SHP77 (cell line): ENCODE measurements at regions not wholly inside any gene's neighbourhood (a gene's known extent, or its start where the extent isn't known, plus 50 kb on each side); places are given as distances from the start of the nearest gene placed in this dataset.

Source experiments
- DNase-seq, 2 experiments: peaks; one replicate each; lab custom pipeline; 2025; lab: John Stamatoyannopoulos, UW

- no peak for DNase-seq
Observed at GRCh38 chr4:130183096-130183495, 1087.1 kb downstream of the C4orf33 start.

GRCh38 chr4:130183766-130184165 lies 1087.8 kb downstream of the C4orf33 start:
- DNase-seq, result no peak

GRCh38 chr4:130185123-130185522 lies 1089.2 kb downstream of the C4orf33 start:
- no peak for DNase-seq

- DNase-seq, result no peak
Observed at GRCh38 chr4:130186931-130187330, 1091.0 kb downstream of the C4orf33 start.

- DNase-seq, result no peak
Observed at GRCh38 chr4:130187587-130187986, 1091.6 kb downstream of the C4orf33 start.

- no peak for DNase-seq
Observed at GRCh38 chr4:130192787-130193186, 1096.8 kb downstream of the C4orf33 start.

DNA sequence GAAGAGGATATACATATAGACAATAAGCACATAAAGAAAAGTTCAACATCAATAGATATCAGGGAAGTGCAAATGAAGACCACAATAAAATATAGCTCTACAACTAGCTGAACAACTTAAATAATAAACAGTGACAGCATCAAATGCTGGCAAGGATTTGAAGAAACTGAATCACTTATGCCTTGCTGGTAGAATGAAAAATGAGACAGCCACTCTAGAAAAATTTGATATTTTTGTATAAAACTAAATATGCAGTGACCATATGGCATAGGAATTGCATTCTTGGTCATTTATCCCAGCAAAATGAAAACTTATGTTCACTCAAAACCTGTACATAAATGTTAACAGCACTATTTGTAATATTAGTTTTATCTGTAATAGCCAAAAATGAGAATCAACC lies 1102.0 kb downstream of the C4orf33 start:
- DNase-seq, result no peak

DNA sequence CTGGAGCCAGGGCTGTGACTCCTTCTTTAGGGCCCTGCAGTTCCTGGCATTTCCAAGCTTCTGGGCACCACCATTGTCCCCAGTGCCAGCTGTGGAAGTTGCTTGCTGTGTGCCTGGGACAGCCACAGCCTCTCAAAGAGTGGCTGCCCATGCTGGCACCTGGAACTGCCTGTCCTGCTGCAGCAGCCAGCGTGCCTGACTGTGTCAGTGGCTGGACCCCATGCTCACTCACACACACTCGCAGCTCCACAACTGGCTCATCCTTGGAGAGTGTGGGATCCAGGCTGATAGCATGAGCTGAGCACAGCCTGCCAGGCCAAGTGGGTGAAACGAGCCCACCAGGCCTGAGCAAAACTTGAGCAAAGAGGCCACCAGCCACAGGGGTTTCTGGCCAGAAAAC lies 1107.6 kb downstream of the C4orf33 start:
- DNase-seq, result no peak

DNA sequence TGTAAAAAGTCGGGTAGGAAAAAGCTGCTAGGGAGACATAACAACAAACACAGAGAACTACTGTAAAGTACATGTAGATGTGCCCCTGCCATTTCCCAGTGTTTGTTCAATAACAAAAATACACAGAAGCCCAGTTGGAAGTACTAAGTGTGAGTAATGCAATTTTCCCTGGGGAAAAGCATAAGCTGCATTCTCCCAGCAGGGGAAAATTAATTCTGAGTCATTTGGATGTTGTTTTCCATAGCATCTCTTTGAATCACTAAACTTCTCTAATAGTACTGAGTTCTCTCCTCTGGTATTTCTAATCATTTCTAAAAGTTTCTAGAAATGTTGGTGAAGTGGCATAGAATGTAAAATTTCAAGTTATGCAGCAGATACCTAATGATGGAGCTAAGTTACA lies 1114.9 kb downstream of the C4orf33 start:
- DNase-seq, result no peak

GRCh38 chr4:130214268-130214667 lies 1118.3 kb downstream of the C4orf33 start:
- DNase-seq, result no peak

DNA sequence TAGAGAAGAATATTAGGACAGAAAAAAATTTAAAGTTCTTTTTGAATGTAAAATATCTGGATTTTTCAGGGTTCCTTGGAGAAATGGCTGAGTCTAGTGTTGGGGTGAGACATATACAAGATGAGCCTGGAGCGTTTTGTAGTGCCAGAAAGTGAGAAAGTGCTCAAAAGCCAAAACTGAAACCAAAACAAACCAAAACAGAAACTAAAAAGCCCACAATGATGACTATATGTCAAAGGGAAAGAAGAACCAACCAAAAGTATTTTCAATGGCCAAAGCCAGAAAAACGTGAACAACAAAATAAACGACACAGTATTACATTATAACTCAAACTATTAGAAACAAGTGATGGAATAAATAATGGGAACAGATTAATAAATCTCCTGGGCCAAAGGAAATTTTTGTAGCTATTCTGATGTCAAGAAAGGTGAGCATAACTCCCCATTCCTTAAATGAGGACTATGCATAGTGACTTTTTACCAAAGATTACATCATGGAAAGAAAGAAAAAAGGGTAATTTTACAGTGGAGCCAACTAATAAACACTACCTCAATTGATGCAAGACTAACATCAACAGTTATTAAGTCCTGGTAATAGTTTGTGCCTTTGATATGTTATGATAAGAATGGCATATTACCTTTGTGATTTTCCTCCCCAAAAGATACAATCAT lies 1137.6 kb downstream of the C4orf33 start:
- no peak for DNase-seq

- no peak for DNase-seq
Observed at GRCh38 chr4:130238121-130238520, 1142.2 kb downstream of the C4orf33 start.

DNA sequence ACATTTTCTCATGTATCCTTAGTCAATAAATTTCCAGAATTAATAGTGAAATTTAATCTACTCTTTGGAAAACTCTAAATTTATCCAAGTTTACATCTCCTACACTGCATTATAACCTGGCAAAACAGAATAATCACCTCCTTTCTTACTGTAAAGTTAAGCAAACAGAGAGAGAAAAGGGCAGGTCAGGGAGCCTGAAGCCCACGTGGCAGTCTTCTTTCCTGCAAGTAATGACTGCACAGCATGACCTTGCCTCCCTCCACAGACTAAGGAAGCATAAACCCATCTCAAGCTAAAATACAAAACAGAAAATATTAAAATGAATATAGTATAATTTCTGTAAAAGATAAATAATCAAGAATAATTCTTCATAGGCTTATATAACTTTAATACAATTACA lies 1153.0 kb downstream of the C4orf33 start:
- no peak for DNase-seq

DNA sequence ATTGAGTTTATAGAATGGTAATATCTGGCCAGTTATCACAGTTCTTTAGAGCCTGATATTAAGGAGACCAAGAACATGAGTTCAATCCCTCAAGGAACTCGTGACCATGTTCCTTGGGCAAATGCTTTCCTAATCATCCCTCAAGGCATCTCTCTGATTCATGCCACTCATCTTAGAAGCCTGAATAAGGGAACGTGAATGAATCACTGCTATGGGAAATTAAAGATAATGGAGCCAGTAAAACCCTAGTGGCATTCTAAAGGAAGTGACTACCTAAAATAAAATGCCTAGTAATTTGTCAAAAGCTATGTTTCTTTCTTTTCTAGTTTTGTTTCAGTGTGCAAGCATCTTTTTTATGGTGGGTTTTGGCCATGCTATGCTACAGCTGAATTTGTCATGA lies 1161.3 kb downstream of the C4orf33 start:
- DNase-seq, result no peak

- no peak for DNase-seq
Observed at GRCh38 chr4:130266814-130267213, 1170.9 kb downstream of the C4orf33 start.

DNA sequence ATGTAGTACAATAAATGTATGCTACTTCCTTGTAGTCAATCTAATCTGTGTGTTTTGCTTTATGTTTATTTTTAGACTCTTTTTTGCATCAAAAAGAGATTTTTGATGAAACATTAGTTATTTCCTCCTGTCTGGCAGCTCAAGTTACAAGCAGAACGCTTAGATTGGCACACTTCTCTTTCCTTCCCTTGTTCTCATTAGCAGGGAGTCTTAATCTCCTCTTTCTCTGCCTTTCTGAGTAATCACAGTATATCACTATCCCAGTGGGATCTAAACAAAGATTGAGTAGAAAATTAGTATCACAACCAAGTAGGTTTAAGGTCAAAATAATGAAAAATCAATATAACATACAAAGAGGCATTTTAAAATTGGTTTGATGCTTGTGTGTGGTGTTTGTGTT lies 1192.6 kb downstream of the C4orf33 start:
- no peak for DNase-seq

DNA sequence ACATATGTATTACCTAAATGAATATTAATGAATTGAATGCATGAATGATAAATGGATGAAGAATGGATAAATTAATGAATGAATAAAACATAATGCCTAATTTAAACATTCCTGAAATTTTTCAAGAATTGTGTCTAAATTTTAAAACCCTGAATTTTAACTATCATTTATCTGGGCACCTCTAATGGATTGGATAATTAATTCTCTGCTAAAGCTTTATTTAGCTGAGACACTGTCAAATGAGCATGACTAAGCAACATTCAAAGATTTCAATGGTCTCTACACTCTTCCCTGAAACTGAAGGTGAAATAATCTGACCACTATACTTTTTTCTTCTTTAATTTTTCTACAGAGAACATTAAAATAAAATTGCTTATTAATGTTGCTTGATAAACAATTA lies 1197.7 kb downstream of the C4orf33 start:
- no peak for DNase-seq

DNA sequence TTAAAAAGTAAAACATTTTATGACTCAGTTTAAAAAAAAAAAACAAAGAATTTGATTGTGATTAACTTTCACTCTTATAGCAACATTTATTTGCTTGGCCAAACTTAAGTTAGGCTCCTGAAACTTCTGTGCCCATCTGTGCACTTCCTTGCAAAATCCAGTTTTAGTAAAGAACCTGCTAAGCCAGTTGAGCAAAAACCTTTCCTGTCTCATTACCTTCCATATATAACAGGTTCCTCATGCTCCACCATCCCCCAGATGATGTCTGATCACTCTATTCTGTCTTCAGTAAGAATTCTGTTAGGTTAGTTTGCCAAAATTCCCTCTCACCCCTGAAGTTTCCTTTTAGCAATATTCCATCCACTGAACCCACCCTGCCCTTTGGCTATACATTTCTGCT lies 1200.5 kb downstream of the C4orf33 start:
- DNase-seq, result no peak

DNA sequence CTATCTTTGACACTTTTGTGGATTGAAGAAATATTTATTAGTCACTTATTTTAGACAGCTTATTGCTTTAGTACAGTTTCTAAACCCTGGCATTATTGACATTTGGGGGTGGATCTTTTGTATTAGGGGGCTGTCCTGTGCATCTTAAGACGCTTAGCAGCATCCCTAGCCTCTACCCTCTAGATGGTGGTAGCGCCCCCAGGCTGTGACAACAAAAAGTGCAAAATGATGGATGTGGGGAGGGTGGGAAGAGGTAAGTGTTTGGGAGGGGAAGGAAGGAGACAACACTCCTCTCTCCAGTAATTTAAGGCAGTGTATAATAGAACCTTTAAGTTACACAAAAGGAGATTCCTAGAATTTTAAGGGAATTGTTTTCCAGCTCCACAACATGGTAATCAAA lies 1210.6 kb downstream of the C4orf33 start:
- no peak for DNase-seq

- no peak for DNase-seq
Observed at GRCh38 chr4:130309221-130309620, 1213.3 kb downstream of the C4orf33 start.

DNA sequence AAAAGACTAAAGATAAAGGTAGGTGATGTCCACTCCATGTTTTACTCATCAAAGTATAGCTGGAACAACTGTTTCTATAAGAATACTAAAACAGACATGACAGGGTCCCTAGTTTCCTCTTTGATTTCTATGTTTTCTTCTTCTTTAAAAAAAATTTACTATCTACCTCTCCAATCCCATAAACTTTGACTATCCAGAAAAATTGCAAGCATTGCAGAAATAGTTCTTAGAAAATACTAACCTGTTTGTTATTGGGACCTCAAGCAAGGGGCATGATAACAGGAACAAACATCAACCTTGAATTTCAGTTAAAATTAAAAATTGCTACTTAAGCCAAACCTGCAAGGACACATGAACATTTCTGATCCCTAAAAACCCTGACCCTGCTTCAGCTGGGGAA lies 1226.5 kb downstream of the C4orf33 start:
- no peak for DNase-seq

GRCh38 chr4:130329036-130329435 lies 1233.1 kb downstream of the C4orf33 start:
- DNase-seq, result no peak

DNA sequence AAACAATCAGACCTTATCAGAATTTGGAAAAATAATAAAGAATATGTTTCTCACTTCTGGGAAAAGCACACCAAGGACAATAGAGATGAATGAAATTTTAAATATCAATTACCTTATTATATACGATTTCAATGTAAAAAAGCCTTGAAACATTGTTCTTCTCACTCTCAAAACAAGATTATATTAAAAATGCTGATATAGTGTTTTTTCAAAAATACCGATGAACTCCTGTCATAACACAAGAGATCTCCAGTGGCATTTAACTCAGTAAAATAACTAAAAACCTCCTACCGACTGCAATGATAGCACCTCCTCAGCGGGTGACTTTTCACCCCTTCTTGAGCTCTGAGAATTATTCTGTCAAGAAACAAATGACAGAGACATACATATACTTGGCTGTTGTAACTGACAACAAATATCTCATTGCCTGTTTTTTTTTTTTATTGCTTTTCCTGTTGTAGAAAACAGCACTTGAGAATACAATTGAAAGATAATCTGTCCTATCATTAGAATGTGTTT lies 1237.3 kb downstream of the C4orf33 start:
- no peak for DNase-seq
